ENCODE measurements at regions not wholly inside any gene's neighbourhood (a gene's known extent, or its start where the extent isn't known, plus 50 kb on each side); places are given as distances from the start of the nearest gene placed in this dataset.
"Not testable (repeated sequence)": the region's sequence is repeated elsewhere in the genome, so short reads cannot be mapped to it uniquely, and the experiment has no call there.

GRCh38 chr4:111066001-111066400, 443.1 kb upstream of the PITX2 start:
- TF ChIP-seq CTCF (IDR thresholded peaks at IDR 0.05; ENCODE audit: low read depth, low read length), result no peak

GRCh38 chr4:111066447-111066846, 443.6 kb upstream of the PITX2 start:
- no peak overlapping the region for H3K4me3 ChIP-seq (ENCODE audit: low read depth, low read length)
- no peak for TF ChIP-seq CTCF (IDR thresholded peaks at IDR 0.05; ENCODE audit: low read depth, low read length)

More at GRCh38 chr4:111066001-111066400, 443.1 kb upstream of the PITX2 start:
- H3K4me3 ChIP-seq (ENCODE audit: low read depth, low read length), result no peak overlapping the region

GRCh38 chr4:111066887-111067286, 444.0 kb upstream of the PITX2 start:
- no peak overlapping the region for H3K4me3 ChIP-seq (ENCODE audit: low read depth, low read length)
- no peak for TF ChIP-seq CTCF (IDR thresholded peaks at IDR 0.05; ENCODE audit: low read depth, low read length)

GRCh38 chr4:111068883-111069282, 446.0 kb upstream of the PITX2 start:
- no peak overlapping the region for H3K4me3 ChIP-seq (ENCODE audit: low read depth, low read length)
- no peak for TF ChIP-seq CTCF (IDR thresholded peaks at IDR 0.05; ENCODE audit: low read depth, low read length)

- H3K4me3 ChIP-seq (ENCODE audit: low read depth, low read length), result no peak overlapping the region
- no peak for TF ChIP-seq CTCF (IDR thresholded peaks at IDR 0.05; ENCODE audit: low read depth, low read length)
These were observed 447.5 kb upstream of the PITX2 start for GRCh38 chr4:111070390-111070789.

- TF ChIP-seq CTCF (IDR thresholded peaks at IDR 0.05; ENCODE audit: low read depth, low read length), result no peak
- no peak overlapping the region for H3K4me3 ChIP-seq (ENCODE audit: low read depth, low read length)
These were observed 451.7 kb upstream of the PITX2 start for GRCh38 chr4:111074523-111075114.

- H3K4me3 ChIP-seq (ENCODE audit: low read depth, low read length), result not testable (repeated sequence)
These were observed 453.4 kb upstream of the PITX2 start for GRCh38 chr4:111076299-111076698.

- H3K4me3 ChIP-seq (ENCODE audit: low read depth, low read length), result no peak overlapping the region
- no peak for TF ChIP-seq CTCF (IDR thresholded peaks at IDR 0.05; ENCODE audit: low read depth, low read length)
These were observed 485.3 kb upstream of the PITX2 start for GRCh38 chr4:111108153-111108552.
